Astrocyte of the cerebellum (primary cell): ENCODE measurements at regions not wholly inside any gene's neighbourhood (a gene's known extent, or its start where the extent isn't known, plus 50 kb on each side); places are given as distances from the start of the nearest gene placed in this dataset.

Source experiments
- DNase-seq: peaks from one replicate; pipeline ENCODE4 v3.0.0-alpha.2; 2011; ENCODE audit warnings: low read depth
- H3K4me3 ChIP-seq: 2 replicates; pipeline ENCODE4 v1.5.1; 2011; ENCODE audit warnings: mild to moderate bottlenecking, low read depth, low read length, moderate library complexity
- CTCF ChIP-seq: IDR thresholded peaks from 2 replicates; pipeline ENCODE4 v1.5.1; 2012; ENCODE audit warnings: low read length, low read depth, moderate library complexity, mild to moderate bottlenecking; ENCODE audit errors: missing control alignments
- in situ Hi-C: cut with HindIII; loops from 2 replicates; pipeline ENCODE4 v1.10.0; 2017; ENCODE audit warnings: low sequenced_read_pairs

- no peak for TF ChIP-seq CTCF
- H3K4me3 ChIP-seq: no peak overlapping the region
- in situ Hi-C loops: no loop called here
- DNase-seq: no peak
Observed at GRCh38 chr20:61066526-61066925, 185.5 kb upstream of the CDH4 start.

- TF ChIP-seq CTCF: no peak
- in situ Hi-C loops: no loop called here
- no peak overlapping the region for H3K4me3 ChIP-seq
- DNase-seq: no peak
Observed at GRCh38 chr20:61067221-61067620, 184.8 kb upstream of the CDH4 start.

- in situ Hi-C loops: no loop called here
- no peak overlapping the region for H3K4me3 ChIP-seq
- no peak for DNase-seq
- TF ChIP-seq CTCF: no peak
Observed at GRCh38 chr20:61072398-61072797, 179.7 kb upstream of the CDH4 start.

- TF ChIP-seq CTCF: no peak
- no peak overlapping the region for H3K4me3 ChIP-seq
- no peak for DNase-seq
- in situ Hi-C loops: no loop called here
Observed at GRCh38 chr20:61073376-61073775, 178.7 kb upstream of the CDH4 start.

- in situ Hi-C loops: no loop called here
- no peak for DNase-seq
- TF ChIP-seq CTCF: no peak
- H3K4me3 ChIP-seq: no peak overlapping the region
Observed at GRCh38 chr20:61082720-61083119, 169.3 kb upstream of the CDH4 start.

GRCh38 chr20:61083431-61083830, 168.6 kb upstream of the CDH4 start:
- in situ Hi-C loops: no loop called here
- no peak overlapping the region for H3K4me3 ChIP-seq
- TF ChIP-seq CTCF: no peak
- DNase-seq: no peak

GRCh38 chr20:61086031-61086430, 166.0 kb upstream of the CDH4 start:
- TF ChIP-seq CTCF: no peak
- in situ Hi-C loops: no loop called here
- no peak for DNase-seq
- H3K4me3 ChIP-seq: no peak overlapping the region
